SH-SY5Y (cell line): ENCODE measurements at regions not wholly inside any gene's neighbourhood (a gene's known extent, or its start where the extent isn't known, plus 50 kb on each side); places are given as distances from the start of the nearest gene placed in this dataset.

Experiments
- GATA2 ChIP-seq: IDR thresholded peaks from 2 replicates; pipeline ENCODE4 v1.6.1; 2011; ENCODE audit warnings: mild to moderate bottlenecking, low read depth, low read length
- GATA3 ChIP-seq: IDR thresholded peaks from 2 replicates; pipeline ENCODE4 v1.6.1; 2011; ENCODE audit warnings: low read depth, mild to moderate bottlenecking, low read length, moderate library complexity

GRCh38 chr2:221077799-221078198 is 494.3 kb downstream of the EPHA4 start:
- TF ChIP-seq GATA2 (no peak), GATA3 (no peak)
